GM23338 (cell line): ENCODE measurements at regions not wholly inside any gene's neighbourhood (a gene's known extent, or its start where the extent isn't known, plus 50 kb on each side); places are given as distances from the start of the nearest gene placed in this dataset.

Source experiments
- ATAC-seq: fragments of 200-7000 bp; cut with Tn5 transposase; 3 replicates; pipeline ENCODE4 v1.9.1; 2020
- DNase-seq: peaks from one replicate; pipeline ENCODE4 v3.0.0-alpha.2; 2015; ENCODE audit warnings: low spot score
- H2AFZ ChIP-seq: fragments of 200-600 bp; sonication (generic); 2 replicates; pipeline ENCODE4 v1.8.0; 2016; ENCODE audit warnings: antibody characterized with exemption, mild to moderate bottlenecking, moderate library complexity
- H3F3A ChIP-seq: fragments of 200-600 bp; sonication (generic); replicated peaks from 2 replicates; pipeline ENCODE4 v1.8.0; 2017; ENCODE audit warnings: antibody characterized with exemption, mixed run types, low read depth
- H3K27ac ChIP-seq: fragments of 200-600 bp; sonication (generic); 2 replicates; pipeline ENCODE4 v1.6.1; 2016; ENCODE audit warnings: low read depth
- H3K27me3 ChIP-seq: fragments of 200-600 bp; sonication (generic); 2 replicates; pipeline ENCODE4 v1.8.0; 2016; ENCODE audit warnings: mild to moderate bottlenecking, mixed run types, moderate library complexity; ENCODE audit not compliant: insufficient read depth
- H3K36me3 ChIP-seq: fragments of 200-600 bp; sonication (generic); 2 replicates; pipeline ENCODE4 v1.8.0; 2016; ENCODE audit warnings: mild to moderate bottlenecking; ENCODE audit not compliant: insufficient read depth
- H3K4me1 ChIP-seq: fragments of 200-600 bp; sonication (generic); 2 replicates; pipeline ENCODE4 v1.8.0; 2016; ENCODE audit warnings: mild to moderate bottlenecking, moderate library complexity; ENCODE audit not compliant: insufficient read depth
- H3K4me2 ChIP-seq: fragments of 200-600 bp; sonication (generic); 2 replicates; pipeline ENCODE4 v1.7.1; 2017; ENCODE audit warnings: mixed run types
- H3K4me3 ChIP-seq: fragments of 200-600 bp; sonication (generic); 2 replicates; pipeline ENCODE4 v1.6.1; 2016; ENCODE audit warnings: mixed run types
- H3K79me2 ChIP-seq: fragments of 200-600 bp; sonication (generic); replicated peaks from 2 replicates; pipeline ENCODE4 v1.8.0; 2017; ENCODE audit warnings: mild to moderate bottlenecking; ENCODE audit not compliant: insufficient read depth
- H3K9me2 ChIP-seq: fragments of 200-600 bp; sonication (generic); 2 replicates; pipeline ENCODE4 v1.8.0; 2017; ENCODE audit not compliant: insufficient read depth
- H4K20me1 ChIP-seq: fragments of 200-600 bp; sonication (generic); replicated peaks from 2 replicates; pipeline ENCODE4 v1.8.0; 2017; ENCODE audit warnings: mild to moderate bottlenecking; ENCODE audit not compliant: insufficient read depth
- H3K27ac Mint-ChIP-seq: 2 replicates; pipeline ENCODE4 v1.8.0; 2020; ENCODE audit warnings: inconsistent platforms, mild to moderate bottlenecking, moderate library complexity, mixed read lengths
- H3K27me3 Mint-ChIP-seq: 3 replicates; pipeline ENCODE4 v1.8.0; 2022; ENCODE audit warnings: low read depth, mild to moderate bottlenecking, moderate library complexity, mixed read lengths, inconsistent platforms; ENCODE audit not compliant: insufficient read depth, poor library complexity
- H3K36me3 Mint-ChIP-seq: 3 replicates; pipeline ENCODE4 v1.8.0; 2021; ENCODE audit warnings: low read depth, mild to moderate bottlenecking, inconsistent platforms, moderate library complexity, mixed read lengths
- H3K4me1 Mint-ChIP-seq: 3 replicates; pipeline ENCODE4 v1.8.0; 2020; ENCODE audit warnings: mild to moderate bottlenecking, inconsistent platforms, mixed read lengths
- H3K4me3 Mint-ChIP-seq: 3 replicates; pipeline ENCODE4 v1.8.0; 2021; ENCODE audit warnings: moderate library complexity, mild to moderate bottlenecking, inconsistent platforms, mixed read lengths
- H3K9me3 Mint-ChIP-seq: 3 replicates; pipeline ENCODE4 v1.8.0; 2020; ENCODE audit warnings: moderate library complexity, mild to moderate bottlenecking, inconsistent platforms, mixed read lengths
- CREB1 ChIP-seq: fragments of 250-450 bp; sonication (Bioruptor Pico); IDR thresholded peaks from 2 replicates; pipeline ENCODE4 v1.5.0; 2020; ENCODE audit warnings: low read depth, mild to moderate bottlenecking, moderate library complexity
- CTCF ChIP-seq, 2 experiments: fragments of 200-600 bp in 1 of 2; sonication (generic) in 1 of 2; conservative IDR thresholded peaks; 2 replicates each; pipeline versions ENCODE4 v1.5.1 to v1.6.1; 2016 to 2017; ENCODE audit warnings: antibody characterized with exemption in 2 of 2, low read depth in 2 of 2, mild to moderate bottlenecking in 2 of 2, moderate library complexity in 1 of 2
- ETS1 ChIP-seq: IDR thresholded peaks from 2 replicates; pipeline ENCODE4 v1.6.1; 2016; ENCODE audit warnings: antibody characterized with exemption
- EZH2 ChIP-seq: fragments of 200-600 bp; sonication (generic); IDR thresholded peaks from one replicate; pipeline ENCODE4 v1.8.0; 2017; ENCODE audit warnings: antibody characterized with exemption, mild to moderate bottlenecking, low read depth; ENCODE audit not compliant: unreplicated experiment
- EZH2phosphoT487 ChIP-seq: fragments of 200-600 bp; sonication (generic); IDR thresholded peaks from one replicate; pipeline ENCODE4 v1.8.1; 2018; ENCODE audit warnings: antibody characterized with exemption; ENCODE audit not compliant: unreplicated experiment
- JUNB ChIP-seq: IDR thresholded peaks from one replicate; pipeline ENCODE4 v1.6.1; 2016; ENCODE audit warnings: antibody characterized with exemption; ENCODE audit not compliant: unreplicated experiment
- NANOG ChIP-seq: IDR thresholded peaks from 2 replicates; pipeline ENCODE4 v1.6.1; 2016; ENCODE audit warnings: antibody characterized with exemption, borderline replicate concordance
- POLR2AphosphoS5 ChIP-seq: IDR thresholded peaks from 2 replicates; pipeline ENCODE4 v1.6.1; 2016; ENCODE audit warnings: antibody characterized with exemption, low read depth
- REST ChIP-seq: IDR thresholded peaks from one replicate; pipeline ENCODE4 v1.6.1; 2018; ENCODE audit warnings: antibody characterized with exemption; ENCODE audit not compliant: unreplicated experiment
- STAT1 ChIP-seq: IDR thresholded peaks from one replicate; pipeline ENCODE4 v1.6.1; 2016; ENCODE audit warnings: antibody characterized with exemption; ENCODE audit not compliant: unreplicated experiment
- ZNF114 ChIP-seq: fragments of 250-450 bp; sonication (Bioruptor Pico); IDR thresholded peaks from 2 replicates; pipeline ENCODE4 v1.5.0; 2020; ENCODE audit warnings: mild to moderate bottlenecking, moderate library complexity
- ZNF331 ChIP-seq: fragments of 250-450 bp; sonication (Bioruptor Pico); IDR thresholded peaks from 2 replicates; pipeline ENCODE4 v1.5.0; 2020; ENCODE audit warnings: low read depth, mild to moderate bottlenecking, moderate library complexity
- ZNF462 ChIP-seq: fragments of 250-450 bp; sonication (Bioruptor Pico); IDR thresholded peaks from 2 replicates; pipeline ENCODE4 v1.5.0; 2020; ENCODE audit warnings: mild to moderate bottlenecking, moderate library complexity

- Histone ChIP-seq H3K4me2 (no peak overlapping the region), H3K79me2 (no peaks in the 10 kb centered on the region), H3K9me2 (0 out of 2 replicates have a peak, but pooled peaks cover 3% of the 10 kb centered on the region), H3F3A (no peaks in the 10 kb centered on the region), H3K4me3 (no peak overlapping the region), H2AFZ (no peak overlapping the region), H3K27ac (no peak overlapping the region), H3K4me1 (no peaks in the 10 kb centered on the region), H3K27me3 (no peaks in the 10 kb centered on the region), H3K36me3 (no peaks in the 10 kb centered on the region), H4K20me1 (no peaks in the 10 kb centered on the region)
- TF ChIP-seq NANOG = no peak
- TF ChIP-seq REST = no peak
- no peak for TF ChIP-seq EZH2
- no peak for TF ChIP-seq CTCF (conservative IDR thresholded peaks at IDR 0.05; ENCODE audit: low read depth in 2 of 2)
- TF ChIP-seq ZNF462 (CRISPR knock-in tag) = no peak
- no peak for TF ChIP-seq ZNF114 (CRISPR knock-in tag)
- no peak for TF ChIP-seq STAT1
- TF ChIP-seq ETS1 = no peak
- TF ChIP-seq CREB1 = no peak
- no peak for TF ChIP-seq ZNF331 (CRISPR knock-in tag)
- no peak for TF ChIP-seq JUNB
- TF ChIP-seq EZH2phosphoT487 = no peak
- TF ChIP-seq POLR2AphosphoS5 = no peak
- Mint-ChIP-seq H3K36me3 (no peaks in the 10 kb centered on the region), H3K4me3 (no peak overlapping the region), H3K27me3 (peaks cover 8% of the 10 kb centered on the region), H3K4me1 (peaks cover 7% of the 10 kb centered on the region; the same call in 2 of the 3 replicates), H3K9me3 (no peaks in the 10 kb centered on the region), H3K27ac (no peak overlapping the region)
- DNase-seq = peak; percentile 2
- no peak for ATAC-seq
Measured at GRCh38 chr9:84481231-84481630, 140.7 kb upstream of the SLC28A3 start.
